ENCODE measurements at regions not wholly inside any gene's neighbourhood (a gene's known extent, or its start where the extent isn't known, plus 50 kb on each side); places are given as distances from the start of the nearest gene placed in this dataset.

GRCh38 chr3:145639875-145640274 is 521.1 kb downstream of the PLOD2 start:
- Histone ChIP-seq H3K9me3 (replicated peaks in 1 of 2; ENCODE audit: control insufficient read depth in 1 of 2, insufficient read depth in 1 of 2, low read length in 2 of 2) (peaks cover 3 to 5% of the 10 kb centered on the region in 2 donors), H3K36me3 (replicated peaks in 1 of 2; ENCODE audit: control insufficient read depth in 1 of 2, insufficient read depth in 2 of 2, low read length in 2 of 2) (no peaks in the 10 kb centered on the region), H3K27me3 (ENCODE audit: control insufficient read depth in 2 of 2, insufficient read depth in 2 of 2, low read length in 2 of 2) (no peaks in the 10 kb centered on the region), H2AFZ (ENCODE audit: insufficient read depth, low read depth, low read length, poor library complexity, severe bottlenecking) (no peak overlapping the region), H3K4me1 (ENCODE audit: control insufficient read depth in 1 of 2, insufficient read depth in 2 of 2, low read length in 2 of 2) (no peaks in the 10 kb centered on the region), H3K4me3 (replicated peaks in 1 of 3; ENCODE audit: low read depth in 2 of 3, low read length in 3 of 3) (no peak overlapping the region), H3K4me2 (replicated peaks; ENCODE audit: extremely low read depth, low read length, poor library complexity, severe bottlenecking) (no peak overlapping the region), H3K79me2 (ENCODE audit: insufficient read depth, low read length) (no peaks in the 10 kb centered on the region), H3K9ac (ENCODE audit: insufficient read depth, low read length, poor library complexity, severe bottlenecking) (no peak overlapping the region), H4K20me1 (ENCODE audit: insufficient read depth, low read length) (no peaks in the 10 kb centered on the region), H3K27ac (ENCODE audit: low read depth in 1 of 2, low read length in 2 of 2) (no peak overlapping the region)
- WGBS (ENCODE audit: insufficient coverage), result 97% methylated on average over 3 of the region's 3 CpGs
- Mint-ChIP-seq H3K9me3 (peaks cover 0 to 10% (median 3%) of the 10 kb centered on the region in 7 donors), H3K36me3 (no peaks in the 10 kb centered on the region), H3K27me3 (ENCODE audit: low read depth in 3 of 3) (no peaks in the 10 kb centered on the region), H3K4me1 (no peaks in the 10 kb centered on the region), H3K4me3 (no peak overlapping the region), H3K27ac (no peak overlapping the region)
- no peak for DNase-seq
- TF ChIP-seq CTCF (IDR thresholded peaks at IDR 0.05), result no peak
- intact Hi-C loops (cut with micrococcal nuclease), result no loop called here

- Histone ChIP-seq H3K9ac (ENCODE audit: insufficient read depth, low read length, poor library complexity, severe bottlenecking) (no peak overlapping the region), H3K4me1 (ENCODE audit: control insufficient read depth in 1 of 2, insufficient read depth in 2 of 2, low read length in 2 of 2) (no peaks in the 10 kb centered on the region), H3K4me2 (replicated peaks; ENCODE audit: extremely low read depth, low read length, poor library complexity, severe bottlenecking) (no peak overlapping the region), H3K9me3 (replicated peaks in 1 of 2; ENCODE audit: control insufficient read depth in 1 of 2, insufficient read depth in 1 of 2, low read length in 2 of 2) (peaks cover 2 to 3% of the 10 kb centered on the region in 2 donors), H3K27ac (ENCODE audit: low read depth in 1 of 2, low read length in 2 of 2) (no peak overlapping the region), H4K20me1 (ENCODE audit: insufficient read depth, low read length) (no peaks in the 10 kb centered on the region), H2AFZ (ENCODE audit: insufficient read depth, low read depth, low read length, poor library complexity, severe bottlenecking) (no peak overlapping the region), H3K27me3 (ENCODE audit: control insufficient read depth in 2 of 2, insufficient read depth in 2 of 2, low read length in 2 of 2) (no peaks in the 10 kb centered on the region), H3K4me3 (replicated peaks in 1 of 3; ENCODE audit: low read depth in 2 of 3, low read length in 3 of 3) (no peak overlapping the region), H3K79me2 (ENCODE audit: insufficient read depth, low read length) (no peaks in the 10 kb centered on the region), H3K36me3 (replicated peaks in 1 of 2; ENCODE audit: control insufficient read depth in 1 of 2, insufficient read depth in 2 of 2, low read length in 2 of 2) (no peaks in the 10 kb centered on the region)
- H3K36me3 Mint-ChIP-seq, result no peaks in the 10 kb centered on the region
- intact Hi-C loops (cut with micrococcal nuclease), result no loop called here
- H3K27me3 Mint-ChIP-seq (ENCODE audit: low read depth in 3 of 3), result peaks cover 0 to 2% (median 0%) of the 10 kb centered on the region in 3 donors
- peaks cover 0 to 10% (median 3%) of the 10 kb centered on the region in 7 donors for H3K9me3 Mint-ChIP-seq
- TF ChIP-seq CTCF (IDR thresholded peaks at IDR 0.05), result no peak
- no peak for DNase-seq
- H3K4me3 Mint-ChIP-seq, result no peak overlapping the region
- H3K27ac Mint-ChIP-seq, result no peak overlapping the region
- no peaks in the 10 kb centered on the region for H3K4me1 Mint-ChIP-seq
Observed at GRCh38 chr3:145648396-145648795, 512.6 kb downstream of the PLOD2 start.

Data from CD14-positive monocyte (primary cell).